PC-3 (cell line): ENCODE measurements at regions not wholly inside any gene's neighbourhood (a gene's known extent, or its start where the extent isn't known, plus 50 kb on each side); places are given as distances from the start of the nearest gene placed in this dataset.

Experiments used
- EZH2 ChIP-seq: fragments of 300-600 bp; sonication (generic); IDR thresholded peaks from one replicate; pipeline ENCODE4 v1.6.1; 2017; ENCODE audit warnings: antibody characterized with exemption, mild to moderate bottlenecking, low read length; ENCODE audit not compliant: unreplicated experiment
- EZH2phosphoT487 ChIP-seq: fragments of 300-600 bp; sonication (generic); IDR thresholded peaks from 2 replicates; pipeline ENCODE4 v1.6.1; 2018; ENCODE audit warnings: mild to moderate bottlenecking, antibody characterized with exemption, low read length, borderline replicate concordance
- TF ChIP-seq, protein P1 (sequence below): fragments of 300-600 bp; sonication (generic); conservative IDR thresholded peaks from 2 replicates; pipeline ENCODE4 v1.5.1; 2017; ENCODE audit warnings: antibody characterized with exemption, low read depth, mild to moderate bottlenecking, low read length

DNA sequence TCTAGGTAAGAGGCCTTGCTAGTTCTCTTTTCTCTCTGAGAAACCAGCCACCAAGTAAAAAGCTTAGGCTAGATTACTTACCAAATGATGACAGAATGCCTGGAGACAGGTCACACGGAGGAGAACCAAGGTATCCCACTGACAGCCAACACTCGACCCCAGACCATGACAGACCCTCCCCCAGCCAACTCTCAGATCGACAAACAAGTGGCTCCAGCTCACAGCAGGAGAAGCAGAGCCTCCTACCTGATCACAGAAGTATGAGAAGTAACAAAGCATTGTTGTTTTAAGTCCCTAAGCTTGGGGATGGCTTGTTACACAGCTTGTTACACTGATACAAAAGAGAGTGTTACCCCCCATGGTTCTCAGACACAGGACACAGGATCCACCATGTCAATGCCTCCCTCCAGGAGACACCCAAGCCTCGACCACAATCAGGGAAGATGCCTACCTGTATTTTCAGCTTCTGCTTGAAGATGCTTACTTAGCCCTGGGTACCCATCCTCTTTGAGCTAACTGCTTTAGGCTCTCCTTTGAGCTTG lies 423.8 kb upstream of the JARID2 start:
- TF ChIP-seq, protein P1, sequence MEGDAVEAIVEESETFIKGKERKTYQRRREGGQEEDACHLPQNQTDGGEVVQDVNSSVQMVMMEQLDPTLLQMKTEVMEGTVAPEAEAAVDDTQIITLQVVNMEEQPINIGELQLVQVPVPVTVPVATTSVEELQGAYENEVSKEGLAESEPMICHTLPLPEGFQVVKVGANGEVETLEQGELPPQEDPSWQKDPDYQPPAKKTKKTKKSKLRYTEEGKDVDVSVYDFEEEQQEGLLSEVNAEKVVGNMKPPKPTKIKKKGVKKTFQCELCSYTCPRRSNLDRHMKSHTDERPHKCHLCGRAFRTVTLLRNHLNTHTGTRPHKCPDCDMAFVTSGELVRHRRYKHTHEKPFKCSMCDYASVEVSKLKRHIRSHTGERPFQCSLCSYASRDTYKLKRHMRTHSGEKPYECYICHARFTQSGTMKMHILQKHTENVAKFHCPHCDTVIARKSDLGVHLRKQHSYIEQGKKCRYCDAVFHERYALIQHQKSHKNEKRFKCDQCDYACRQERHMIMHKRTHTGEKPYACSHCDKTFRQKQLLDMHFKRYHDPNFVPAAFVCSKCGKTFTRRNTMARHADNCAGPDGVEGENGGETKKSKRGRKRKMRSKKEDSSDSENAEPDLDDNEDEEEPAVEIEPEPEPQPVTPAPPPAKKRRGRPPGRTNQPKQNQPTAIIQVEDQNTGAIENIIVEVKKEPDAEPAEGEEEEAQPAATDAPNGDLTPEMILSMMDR: no peak
- no peak for TF ChIP-seq EZH2phosphoT487
- no peak for TF ChIP-seq EZH2
